HEK293T (cell line): ENCODE measurements at regions not wholly inside any gene's neighbourhood (a gene's known extent, or its start where the extent isn't known, plus 50 kb on each side); places are given as distances from the start of the nearest gene placed in this dataset.

Experiments
- CTCF ChIA-PET: fragments of 350-600 bp; formaldehyde crosslinking; extraction: SDS; loops from one replicate; lab custom pipeline; 2021; ENCODE audit warnings: antibody characterized with exemption, inconsistent platforms; lab: Yijun Ruan, JAX
- POLR2A ChIA-PET: fragments of 350-600 bp; formaldehyde crosslinking; extraction: SDS; loops from one replicate; lab custom pipeline; 2020; ENCODE audit warnings: antibody characterized with exemption, inconsistent platforms; lab: Yijun Ruan, JAX
- DNase-seq: peaks from one replicate; pipeline ENCODE4 v3.0.0; 2012; ENCODE audit warnings: mixed read lengths; ENCODE audit errors: extremely low spot score
- ARNT ChIP-seq: fragments of 450-650 bp; IDR thresholded peaks from 2 replicates; pipeline ENCODE4 v1.6.1; 2017; ENCODE audit warnings: mild to moderate bottlenecking
- BHLHE40 ChIP-seq: fragments of 450-650 bp; IDR thresholded peaks from 2 replicates; pipeline ENCODE4 v1.6.1; 2016; ENCODE audit warnings: mild to moderate bottlenecking, moderate library complexity, borderline replicate concordance
- CTBP1 ChIP-seq: fragments of 450-650 bp; IDR thresholded peaks from 2 replicates; pipeline ENCODE4 v1.6.1; 2016; ENCODE audit warnings: borderline replicate concordance
- ELF4 ChIP-seq: fragments of 450-650 bp; IDR thresholded peaks from 2 replicates; pipeline ENCODE4 v1.6.1; 2017; ENCODE audit warnings: antibody characterized with exemption
- FOXA1 ChIP-seq: fragments of 450-650 bp; IDR thresholded peaks from 2 replicates; pipeline ENCODE4 v1.6.1; 2016; ENCODE audit warnings: mild to moderate bottlenecking
- FOXK2 ChIP-seq: fragments of 450-650 bp; IDR thresholded peaks from 2 replicates; pipeline ENCODE4 v1.6.1; 2016; ENCODE audit warnings: mild to moderate bottlenecking
- FOXM1 ChIP-seq: fragments of 450-650 bp; IDR thresholded peaks from 2 replicates; pipeline ENCODE4 v1.6.1; 2017; ENCODE audit warnings: mild to moderate bottlenecking, borderline replicate concordance
- HDGF ChIP-seq: fragments of 450-650 bp; IDR thresholded peaks from 2 replicates; pipeline ENCODE4 v1.6.1; 2017; ENCODE audit warnings: antibody characterized with exemption, borderline replicate concordance
- L3MBTL2 ChIP-seq: fragments of 450-650 bp; conservative IDR thresholded peaks from 2 replicates; pipeline ENCODE4 v1.6.1; 2016; ENCODE audit warnings: mild to moderate bottlenecking
- LEF1 ChIP-seq: fragments of 450-650 bp; IDR thresholded peaks from 2 replicates; pipeline ENCODE4 v1.6.1; 2017; ENCODE audit warnings: mild to moderate bottlenecking, borderline replicate concordance
- NFRKB ChIP-seq: fragments of 450-650 bp; IDR thresholded peaks from 2 replicates; pipeline ENCODE4 v1.6.1; 2016; ENCODE audit warnings: mild to moderate bottlenecking, moderate library complexity
- PKNOX1 ChIP-seq: fragments of 450-650 bp; IDR thresholded peaks from 2 replicates; pipeline ENCODE4 v1.6.1; 2016
- SP1 ChIP-seq: fragments of 450-650 bp; IDR thresholded peaks from 2 replicates; pipeline ENCODE4 v1.6.1; 2017
- SUZ12 ChIP-seq: fragments of 450-650 bp; IDR thresholded peaks from 2 replicates; pipeline ENCODE4 v1.6.1; 2016; ENCODE audit warnings: mild to moderate bottlenecking
- TARDBP ChIP-seq: fragments of 450-650 bp; IDR thresholded peaks from 2 replicates; pipeline ENCODE4 v1.6.1; 2016
- ZNF384 ChIP-seq: fragments of 450-650 bp; IDR thresholded peaks from 2 replicates; pipeline ENCODE4 v1.6.1; 2016

- ChIA-PET CTCF (interaction anchor here (0.6 kb wide), 1 partner anchor 287 kb away, joined by 3 read pairs; no protein-coding TSS in a partner anchor), POLR2A (no interaction called here)
- DNase-seq: no peak
- no peak for TF ChIP-seq LEF1
- TF ChIP-seq L3MBTL2: no peak
- TF ChIP-seq ARNT: no peak
- no peak for TF ChIP-seq CTBP1
- TF ChIP-seq SP1: no peak
- TF ChIP-seq ZNF384: no peak
- no peak for TF ChIP-seq PKNOX1
- no peak for TF ChIP-seq SUZ12
Observed at GRCh38 chr3:177516158-177517011, 319.1 kb upstream of the TBL1XR1 start.

GRCh38 chr3:177517906-177518305, 320.6 kb upstream of the TBL1XR1 start:
- TF ChIP-seq FOXK2 (no peak), SP1 (no peak), BHLHE40 (no peak), ELF4 (no peak), ZNF384 (no peak), L3MBTL2 (no peak), NFRKB (no peak), CTBP1 (no peak), ARNT (no peak), SUZ12 (no peak), PKNOX1 (no peak), FOXA1 (no peak), HDGF (no peak), LEF1 (no peak)
- CTCF ChIA-PET: no interaction called here

GRCh38 chr3:177519588-177519987, 322.3 kb upstream of the TBL1XR1 start:
- DNase-seq: no peak
- ChIA-PET POLR2A (no interaction called here), CTCF (no interaction called here)
- TF ChIP-seq ZNF384 (no peak), SUZ12 (no peak), TARDBP (no peak), ELF4 (no peak), L3MBTL2 (no peak), LEF1 (no peak), FOXA1 (no peak), FOXK2 (no peak), BHLHE40 (no peak), NFRKB (no peak), HDGF (no peak)

More at GRCh38 chr3:177517906-177518305, 320.6 kb upstream of the TBL1XR1 start:
- POLR2A ChIA-PET: no interaction called here
- DNase-seq: no peak

- no peak for DNase-seq
Observed at GRCh38 chr3:177521305-177521704, 324.0 kb upstream of the TBL1XR1 start.

GRCh38 chr3:177522051-177522450, 324.8 kb upstream of the TBL1XR1 start:
- TF ChIP-seq FOXA1 (no peak), LEF1 (no peak), NFRKB (no peak), ARNT (no peak), FOXK2 (no peak), FOXM1 (no peak), SUZ12 (no peak), PKNOX1 (no peak), SP1 (no peak), BHLHE40 (no peak), TARDBP (no peak), ELF4 (no peak), L3MBTL2 (no peak), CTBP1 (no peak), HDGF (no peak), ZNF384 (no peak)
- ChIA-PET CTCF (no interaction called here), POLR2A (no interaction called here)
- DNase-seq: no peak

More at GRCh38 chr3:177521305-177521704, 324.0 kb upstream of the TBL1XR1 start:
- ChIA-PET CTCF (no interaction called here), POLR2A (no interaction called here)
- TF ChIP-seq FOXA1 (no peak), SUZ12 (no peak), ARNT (no peak), L3MBTL2 (no peak), HDGF (no peak), FOXK2 (no peak), BHLHE40 (no peak), FOXM1 (no peak), PKNOX1 (no peak), NFRKB (no peak)
